Astrocyte (in vitro differentiated cells and primary cell): ENCODE measurements at regions not wholly inside any gene's neighbourhood (a gene's known extent, or its start where the extent isn't known, plus 50 kb on each side); places are given as distances from the start of the nearest gene placed in this dataset.

ENCODE experiments used
- DNase-seq: peaks from one replicate; pipeline ENCODE4 v3.0.0-alpha.2; 2010; ENCODE audit warnings: low read depth
- FAIRE-seq: peaks from 2 replicates; lab custom pipeline; 2011; peaks lifted over from hg19 to GRCh38; lab: Jason Lieb, UNC
- H2AFZ ChIP-seq: 2 replicates; pipeline ENCODE4 v1.6.0; 2012; ENCODE audit warnings: low read depth, low read length, inconsistent platforms
- H3K27ac ChIP-seq: 2 replicates; pipeline ENCODE4 v1.5.1; 2011; ENCODE audit warnings: low read depth, low read length, inconsistent platforms
- H3K27me3 ChIP-seq: 2 replicates; pipeline ENCODE4 v1.6.0; 2011; ENCODE audit warnings: low read length, inconsistent platforms; ENCODE audit not compliant: insufficient read depth
- H3K36me3 ChIP-seq: 2 replicates; pipeline ENCODE4 v1.5.1; 2011; ENCODE audit warnings: low read length, inconsistent platforms; ENCODE audit not compliant: insufficient read depth
- H3K4me1 ChIP-seq: 2 replicates; pipeline ENCODE4 v1.5.1; 2011; ENCODE audit warnings: low read length, inconsistent platforms; ENCODE audit not compliant: insufficient read depth
- H3K4me2 ChIP-seq: 2 replicates; pipeline ENCODE4 v1.6.0; 2012; ENCODE audit warnings: low read length, inconsistent platforms
- H3K4me3 ChIP-seq: 2 replicates; pipeline ENCODE4 v1.5.1; 2011; ENCODE audit warnings: low read depth, mild to moderate bottlenecking, low read length, inconsistent platforms; ENCODE audit not compliant: insufficient read depth
- H3K79me2 ChIP-seq: 2 replicates; pipeline ENCODE4 v1.6.0; 2012; ENCODE audit warnings: mild to moderate bottlenecking, low read length, inconsistent platforms; ENCODE audit not compliant: insufficient read depth
- H3K9ac ChIP-seq: 2 replicates; pipeline ENCODE4 v1.6.0; 2012; ENCODE audit warnings: mild to moderate bottlenecking, low read length, inconsistent platforms
- H3K9me3 ChIP-seq: 2 replicates; pipeline ENCODE4 v1.5.1; 2012; ENCODE audit warnings: low read depth, mild to moderate bottlenecking, low read length, inconsistent platforms; ENCODE audit not compliant: insufficient read depth
- H4K20me1 ChIP-seq: 2 replicates; pipeline ENCODE4 v1.6.0; 2012; ENCODE audit warnings: low read length, inconsistent platforms; ENCODE audit not compliant: insufficient read depth
- H3K27ac Mint-ChIP-seq: one replicate; pipeline ENCODE4 v1.8.0; 2021; ENCODE audit warnings: mild to moderate bottlenecking, mixed read lengths; ENCODE audit not compliant: unreplicated experiment
- H3K27me3 Mint-ChIP-seq: one replicate; pipeline ENCODE4 v1.8.0; 2021; ENCODE audit warnings: low read depth, mixed read lengths; ENCODE audit not compliant: unreplicated experiment
- H3K36me3 Mint-ChIP-seq: one replicate; pipeline ENCODE4 v1.8.0; 2021; ENCODE audit warnings: low read depth, mixed read lengths; ENCODE audit not compliant: unreplicated experiment
- H3K4me1 Mint-ChIP-seq: one replicate; pipeline ENCODE4 v1.8.0; 2021; ENCODE audit warnings: low read depth, mixed read lengths; ENCODE audit not compliant: unreplicated experiment
- H3K4me3 Mint-ChIP-seq: one replicate; pipeline ENCODE4 v1.8.0; 2021; ENCODE audit warnings: mild to moderate bottlenecking, moderate library complexity, mixed read lengths; ENCODE audit not compliant: unreplicated experiment
- H3K9me3 Mint-ChIP-seq: one replicate; pipeline ENCODE4 v1.8.0; 2021; ENCODE audit warnings: mild to moderate bottlenecking, mixed read lengths; ENCODE audit not compliant: unreplicated experiment
- EZH2 ChIP-seq: IDR thresholded peaks from 2 replicates; pipeline ENCODE4 v1.6.1; 2012; ENCODE audit warnings: mild to moderate bottlenecking, low read length, inconsistent platforms; ENCODE audit not compliant: insufficient read depth
- TF ChIP-seq, protein P1 (sequence below): IDR thresholded peaks from 2 replicates; pipeline ENCODE4 v1.5.1; 2011; ENCODE audit warnings: low read depth, mild to moderate bottlenecking, inconsistent platforms, low read length, moderate library complexity; ENCODE audit not compliant: insufficient read depth

DNA sequence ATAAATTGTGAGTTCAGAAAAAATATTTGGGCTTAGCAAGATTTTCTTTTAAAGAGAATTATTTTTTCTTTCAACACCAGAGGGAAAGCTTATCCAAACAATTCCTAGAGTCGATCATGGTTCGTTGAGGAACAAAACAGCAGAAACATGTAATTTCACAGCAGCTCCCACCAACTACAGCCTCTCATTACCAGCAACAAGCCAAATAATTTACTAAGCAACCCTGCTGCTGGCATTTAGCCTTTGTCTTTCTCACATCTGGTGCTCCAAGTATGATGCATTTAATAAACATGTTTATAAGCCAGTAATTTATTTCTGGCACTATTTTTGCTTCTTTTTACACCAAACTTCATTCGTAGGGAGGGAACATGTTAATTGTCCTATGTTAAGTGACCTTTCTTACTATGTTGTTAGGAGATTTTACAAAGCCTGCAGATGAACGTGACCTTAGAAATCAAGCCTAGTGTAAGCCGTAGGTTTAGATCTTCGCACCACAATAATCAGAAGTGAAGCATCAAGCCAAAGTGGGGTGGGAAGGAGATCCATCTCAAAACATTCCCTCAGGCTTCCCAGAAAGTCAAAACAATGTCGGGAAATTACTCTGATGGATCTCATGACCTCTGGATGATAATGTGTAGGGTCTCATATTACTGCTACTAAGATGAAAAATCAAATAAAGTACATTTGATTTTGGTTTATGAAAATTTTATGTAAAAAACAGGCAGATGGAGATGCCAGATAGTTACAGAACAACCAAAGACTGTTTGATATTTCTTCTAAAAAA is 128.4 kb downstream of the RPAP3 start:
- no peak overlapping the region for H2AFZ ChIP-seq
- H3K27ac Mint-ChIP-seq, result no peak overlapping the region
- no peak overlapping the region for H3K27ac ChIP-seq
- H4K20me1 ChIP-seq, result no peaks in the 10 kb centered on the region
- no peaks in the 10 kb centered on the region for H3K36me3 Mint-ChIP-seq
- H3K27me3 ChIP-seq, result peaks cover 2% of the 10 kb centered on the region
- peaks cover 11% of the 10 kb centered on the region for H3K27me3 Mint-ChIP-seq
- H3K9me3 Mint-ChIP-seq, result peaks cover 3% of the 10 kb centered on the region
- FAIRE-seq, result no peak
- no peaks in the 10 kb centered on the region for H3K4me1 ChIP-seq
- no peaks in the 10 kb centered on the region for H3K79me2 ChIP-seq
- H3K36me3 ChIP-seq, result no peaks in the 10 kb centered on the region
- H3K9me3 ChIP-seq, result no peaks in the 10 kb centered on the region
- H3K4me3 ChIP-seq, result no peak overlapping the region
- TF ChIP-seq EZH2, result no peak
- H3K4me2 ChIP-seq, result no peak overlapping the region
- H3K9ac ChIP-seq, result no peak overlapping the region
- H3K4me1 Mint-ChIP-seq, result no peaks in the 10 kb centered on the region
- no peak overlapping the region for H3K4me3 Mint-ChIP-seq
- DNase-seq, result no peak

DNA sequence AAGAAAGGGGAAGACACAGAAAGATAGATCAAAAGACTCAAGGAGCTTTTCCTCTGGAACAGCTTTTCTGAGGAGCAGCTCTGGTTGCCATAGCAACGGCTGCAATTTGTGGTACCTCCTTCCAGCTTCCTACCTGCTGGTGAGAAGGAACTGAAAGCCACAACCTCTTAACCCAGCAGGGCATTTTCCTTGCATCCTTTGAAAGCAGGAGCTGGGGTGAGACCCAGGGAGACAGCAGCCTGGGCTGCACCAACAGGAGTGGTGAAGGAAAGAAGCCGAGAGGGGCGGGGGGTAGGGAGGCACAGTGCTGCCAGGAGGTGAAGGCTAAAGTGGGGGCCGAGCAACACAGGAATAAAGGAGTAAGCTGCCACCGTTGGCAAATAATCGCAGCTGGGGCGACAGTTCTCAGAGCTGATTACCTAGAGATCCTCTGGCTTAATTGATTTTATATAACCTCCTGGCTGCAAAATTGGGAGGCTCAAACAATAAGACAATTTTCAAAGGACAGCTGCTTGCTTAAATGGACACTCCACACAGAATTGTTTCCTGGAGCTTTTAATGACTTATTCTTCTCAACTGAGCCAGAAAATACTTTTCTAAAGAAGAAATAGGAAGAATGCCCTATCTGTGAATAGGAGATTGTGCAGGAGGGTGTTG is 129.4 kb downstream of the RPAP3 start:
- DNase-seq (no peak), FAIRE-seq (no peak)
- Histone ChIP-seq H2AFZ (no peak overlapping the region), H3K27me3 (peaks cover 2% of the 10 kb centered on the region), H3K27ac (no peak overlapping the region), H4K20me1 (no peaks in the 10 kb centered on the region), H3K4me3 (no peak overlapping the region), H3K79me2 (no peaks in the 10 kb centered on the region), H3K9ac (no peak overlapping the region), H3K36me3 (no peaks in the 10 kb centered on the region), H3K4me2 (no peak overlapping the region), H3K4me1 (no peaks in the 10 kb centered on the region), H3K9me3 (no peaks in the 10 kb centered on the region)
- TF ChIP-seq, protein P1, sequence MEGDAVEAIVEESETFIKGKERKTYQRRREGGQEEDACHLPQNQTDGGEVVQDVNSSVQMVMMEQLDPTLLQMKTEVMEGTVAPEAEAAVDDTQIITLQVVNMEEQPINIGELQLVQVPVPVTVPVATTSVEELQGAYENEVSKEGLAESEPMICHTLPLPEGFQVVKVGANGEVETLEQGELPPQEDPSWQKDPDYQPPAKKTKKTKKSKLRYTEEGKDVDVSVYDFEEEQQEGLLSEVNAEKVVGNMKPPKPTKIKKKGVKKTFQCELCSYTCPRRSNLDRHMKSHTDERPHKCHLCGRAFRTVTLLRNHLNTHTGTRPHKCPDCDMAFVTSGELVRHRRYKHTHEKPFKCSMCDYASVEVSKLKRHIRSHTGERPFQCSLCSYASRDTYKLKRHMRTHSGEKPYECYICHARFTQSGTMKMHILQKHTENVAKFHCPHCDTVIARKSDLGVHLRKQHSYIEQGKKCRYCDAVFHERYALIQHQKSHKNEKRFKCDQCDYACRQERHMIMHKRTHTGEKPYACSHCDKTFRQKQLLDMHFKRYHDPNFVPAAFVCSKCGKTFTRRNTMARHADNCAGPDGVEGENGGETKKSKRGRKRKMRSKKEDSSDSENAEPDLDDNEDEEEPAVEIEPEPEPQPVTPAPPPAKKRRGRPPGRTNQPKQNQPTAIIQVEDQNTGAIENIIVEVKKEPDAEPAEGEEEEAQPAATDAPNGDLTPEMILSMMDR, result no peak
- no peak for TF ChIP-seq EZH2
- H3K4me3 Mint-ChIP-seq, result no peak overlapping the region
- no peak overlapping the region for H3K27ac Mint-ChIP-seq
- peaks cover 11% of the 10 kb centered on the region for H3K27me3 Mint-ChIP-seq
- H3K4me1 Mint-ChIP-seq, result no peaks in the 10 kb centered on the region
- no peaks in the 10 kb centered on the region for H3K36me3 Mint-ChIP-seq
- peaks cover 3% of the 10 kb centered on the region for H3K9me3 Mint-ChIP-seq

DNA sequence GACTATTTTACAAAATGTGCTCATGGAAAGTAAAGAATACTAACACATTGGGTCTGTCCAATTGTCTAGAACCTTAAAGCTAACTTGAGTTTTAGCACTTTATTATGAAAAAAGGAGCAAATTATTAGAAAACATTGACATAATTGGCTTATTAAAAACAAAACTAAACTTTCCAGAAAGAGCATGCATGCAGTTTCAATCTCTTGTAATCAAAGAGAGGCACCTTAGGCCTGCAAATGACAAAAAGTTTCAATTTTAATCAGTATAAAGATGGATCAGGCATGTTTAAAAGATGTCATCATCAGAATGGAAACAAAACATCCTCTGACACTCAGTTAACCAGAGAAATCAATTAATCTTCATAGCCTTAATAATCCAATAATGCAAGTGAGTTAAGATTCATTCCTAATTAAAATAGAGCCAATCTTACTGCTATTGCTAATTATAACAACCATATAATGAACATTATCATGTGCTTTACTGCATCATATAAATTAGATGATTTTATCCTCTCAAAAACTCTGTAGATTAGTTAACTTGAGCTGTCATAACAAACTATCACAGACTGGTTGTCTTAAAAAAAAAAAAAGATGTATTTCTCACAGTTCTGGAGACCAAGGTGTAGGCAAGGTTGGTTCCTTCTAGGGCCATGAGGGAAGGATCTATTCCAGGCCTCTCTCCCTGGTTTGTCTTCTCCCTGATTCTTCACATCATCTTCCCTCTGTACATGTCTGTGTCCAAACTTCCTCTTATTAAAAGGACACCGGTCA is 131.4 kb downstream of the RPAP3 start:
- Histone ChIP-seq H3K9me3 (no peaks in the 10 kb centered on the region), H3K4me3 (no peak overlapping the region), H2AFZ (no peak overlapping the region), H3K27ac (no peak overlapping the region), H3K79me2 (no peaks in the 10 kb centered on the region), H3K4me2 (no peak overlapping the region), H3K27me3 (peaks cover 2% of the 10 kb centered on the region), H3K9ac (no peak overlapping the region), H3K4me1 (no peaks in the 10 kb centered on the region), H4K20me1 (no peaks in the 10 kb centered on the region), H3K36me3 (no peaks in the 10 kb centered on the region)
- no peak overlapping the region for H3K4me3 Mint-ChIP-seq
- H3K9me3 Mint-ChIP-seq, result peaks cover 3% of the 10 kb centered on the region
- no peaks in the 10 kb centered on the region for H3K36me3 Mint-ChIP-seq
- H3K4me1 Mint-ChIP-seq, result no peaks in the 10 kb centered on the region
- TF ChIP-seq, protein P1, result no peak
- no peak for TF ChIP-seq EZH2
- no peak for FAIRE-seq
- H3K27ac Mint-ChIP-seq, result no peak overlapping the region
- DNase-seq, result no peak
- H3K27me3 Mint-ChIP-seq, result peaks cover 16% of the 10 kb centered on the region
